ENCODE measurements at regions not wholly inside any gene's neighbourhood (a gene's known extent, or its start where the extent isn't known, plus 50 kb on each side); places are given as distances from the start of the nearest gene placed in this dataset.
"Not testable (repeated sequence)": the region's sequence is repeated elsewhere in the genome, so short reads cannot be mapped to it uniquely, and the experiment has no call there.

DNA sequence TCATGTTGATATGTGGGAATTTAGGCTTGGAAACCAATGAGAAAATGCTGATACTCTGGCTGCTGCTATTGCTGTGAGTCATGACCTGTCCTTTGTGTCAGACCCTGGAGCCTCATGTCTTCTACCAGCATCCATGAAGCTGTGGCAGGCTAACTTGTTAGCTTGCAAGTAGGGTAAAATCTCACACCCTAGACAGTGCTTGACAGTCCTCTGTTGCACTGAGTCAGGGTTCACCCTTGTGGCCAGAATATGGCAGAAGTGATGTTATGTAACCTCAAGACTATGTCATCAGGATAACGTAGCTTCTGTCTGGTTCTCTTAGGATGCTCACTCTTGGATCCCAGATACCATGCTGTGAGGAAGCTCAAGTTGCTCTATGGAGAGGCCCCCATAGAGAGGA lies 110.8 kb downstream of the LHX2 start:
- TF ChIP-seq, protein P1, sequence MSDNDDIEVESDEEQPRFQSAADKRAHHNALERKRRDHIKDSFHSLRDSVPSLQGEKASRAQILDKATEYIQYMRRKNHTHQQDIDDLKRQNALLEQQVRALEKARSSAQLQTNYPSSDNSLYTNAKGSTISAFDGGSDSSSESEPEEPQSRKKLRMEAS (IDR thresholded peaks at IDR 0.05; ENCODE audit: insufficient read depth, insufficient read length): no peak
- no peak for TF ChIP-seq MYC (IDR thresholded peaks at IDR 0.05; ENCODE audit: low read depth, low read length)
- CTCF ChIA-PET: interaction anchor here (0.7 to 3.7 kb wide), 16 partner anchors 10 to 578 kb away, joined by 3 to 16 read pairs (median 4); no protein-coding TSS in a partner anchor
- H3K4me2 ChIP-seq (ENCODE audit: insufficient read depth, low read length): no peak overlapping the region
- DNase-seq (ENCODE audit: low read depth, low spot score) (no peak), FAIRE-seq (no peak)
- no peaks in the 10 kb centered on the region for H3K4me1 ChIP-seq (ENCODE audit: control insufficient read depth, extremely low read depth, insufficient read depth, low read length)
- H3K79me2 ChIP-seq (ENCODE audit: control insufficient read depth, insufficient read depth, low read length): no peaks in the 10 kb centered on the region
- no peak overlapping the region for H2AFZ ChIP-seq (ENCODE audit: low read depth, low read length)
- H3K4me3 ChIP-seq (replicated peaks in 1 of 3; ENCODE audit: insufficient read depth in 1 of 3, low read depth in 1 of 3, low read length in 3 of 3): no peak overlapping the region
- H3K9ac ChIP-seq (replicated peaks; ENCODE audit: extremely low read depth, insufficient read depth, low read length): no peak overlapping the region
- H3K27ac ChIP-seq (ENCODE audit: insufficient read depth, low read depth, low read length): no peak overlapping the region
- dilution Hi-C loops (cut with MboI; ENCODE audit: extremely low pct_ligation_motif_present, low sequenced_read_pairs): no loop called here
- H3K27me3 ChIP-seq (ENCODE audit: control insufficient read depth in 2 of 2, insufficient read depth in 2 of 2, low read length in 2 of 2): peaks cover 2 to 4% of the 10 kb centered on the region in 2 experiments
- no peaks in the 10 kb centered on the region for H3K9me1 ChIP-seq (replicated peaks; ENCODE audit: control insufficient read depth, extremely low read depth, insufficient read depth, low read length)
- H4K20me1 ChIP-seq (replicated peaks; ENCODE audit: control insufficient read depth, extremely low read depth, insufficient read depth, low read length): no peaks in the 10 kb centered on the region
- H3K36me3 ChIP-seq (ENCODE audit: control insufficient read depth in 2 of 2, extremely low read depth in 1 of 2, insufficient read depth in 2 of 2, low read length in 2 of 2): no peaks in the 10 kb centered on the region
- no peaks in the 10 kb centered on the region for H3K9me3 ChIP-seq (replicated peaks; ENCODE audit: control insufficient read depth, insufficient read depth, low read length)
- no TSS peak for BruUV-seq (replicated peaks)
- POLR2A ChIA-PET: no interaction called here
- intact Hi-C loops (cut with micrococcal nuclease): no loop called here

DNA sequence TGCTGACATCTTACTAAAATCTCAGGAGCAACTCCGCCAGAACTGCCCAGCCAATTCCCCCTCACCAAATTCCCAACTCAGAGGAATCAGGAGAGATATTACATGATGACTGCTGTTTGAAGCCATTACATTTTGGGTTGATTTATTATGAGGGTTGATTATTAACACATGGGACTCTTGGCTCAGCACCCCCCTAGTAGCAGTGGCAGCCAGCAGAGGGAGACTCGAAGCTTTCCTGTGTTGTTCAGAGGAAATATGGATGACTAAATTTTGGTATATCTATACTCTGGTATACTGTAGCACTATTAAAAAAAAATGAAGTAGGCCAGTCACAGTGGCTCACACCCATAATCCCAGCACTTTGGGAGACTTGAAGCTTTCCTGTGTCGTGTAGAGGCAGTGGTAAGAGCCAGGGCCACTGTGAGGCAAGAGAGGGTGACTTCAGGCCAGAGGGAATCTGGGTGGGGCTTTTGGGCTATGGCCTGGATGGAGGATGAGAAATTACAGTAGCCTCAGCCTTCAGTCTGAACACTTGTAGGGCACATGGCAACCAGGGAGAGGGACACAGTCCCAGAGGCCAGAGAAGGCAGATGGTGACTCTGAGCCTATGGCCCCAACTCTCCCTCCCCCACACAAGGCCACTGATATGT lies 111.4 kb downstream of the LHX2 start:
- H3K4me1 ChIP-seq (ENCODE audit: control insufficient read depth, extremely low read depth, insufficient read depth, low read length): no peaks in the 10 kb centered on the region
- no peaks in the 10 kb centered on the region for H3K9me3 ChIP-seq (replicated peaks; ENCODE audit: control insufficient read depth, insufficient read depth, low read length)
- no peaks in the 10 kb centered on the region for H3K36me3 ChIP-seq (ENCODE audit: control insufficient read depth in 2 of 2, extremely low read depth in 1 of 2, insufficient read depth in 2 of 2, low read length in 2 of 2)
- peaks cover 2 to 4% of the 10 kb centered on the region in 2 experiments for H3K27me3 ChIP-seq (ENCODE audit: control insufficient read depth in 2 of 2, insufficient read depth in 2 of 2, low read length in 2 of 2)
- no peaks in the 10 kb centered on the region for H3K79me2 ChIP-seq (ENCODE audit: control insufficient read depth, insufficient read depth, low read length)
- no peak overlapping the region for H3K27ac ChIP-seq (ENCODE audit: insufficient read depth, low read depth, low read length)
- no peak for TF ChIP-seq MYC (IDR thresholded peaks at IDR 0.05; ENCODE audit: low read depth, low read length)
- TF ChIP-seq, protein P2, sequence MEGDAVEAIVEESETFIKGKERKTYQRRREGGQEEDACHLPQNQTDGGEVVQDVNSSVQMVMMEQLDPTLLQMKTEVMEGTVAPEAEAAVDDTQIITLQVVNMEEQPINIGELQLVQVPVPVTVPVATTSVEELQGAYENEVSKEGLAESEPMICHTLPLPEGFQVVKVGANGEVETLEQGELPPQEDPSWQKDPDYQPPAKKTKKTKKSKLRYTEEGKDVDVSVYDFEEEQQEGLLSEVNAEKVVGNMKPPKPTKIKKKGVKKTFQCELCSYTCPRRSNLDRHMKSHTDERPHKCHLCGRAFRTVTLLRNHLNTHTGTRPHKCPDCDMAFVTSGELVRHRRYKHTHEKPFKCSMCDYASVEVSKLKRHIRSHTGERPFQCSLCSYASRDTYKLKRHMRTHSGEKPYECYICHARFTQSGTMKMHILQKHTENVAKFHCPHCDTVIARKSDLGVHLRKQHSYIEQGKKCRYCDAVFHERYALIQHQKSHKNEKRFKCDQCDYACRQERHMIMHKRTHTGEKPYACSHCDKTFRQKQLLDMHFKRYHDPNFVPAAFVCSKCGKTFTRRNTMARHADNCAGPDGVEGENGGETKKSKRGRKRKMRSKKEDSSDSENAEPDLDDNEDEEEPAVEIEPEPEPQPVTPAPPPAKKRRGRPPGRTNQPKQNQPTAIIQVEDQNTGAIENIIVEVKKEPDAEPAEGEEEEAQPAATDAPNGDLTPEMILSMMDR (IDR thresholded peaks at IDR 0.05; ENCODE audit: extremely low read depth in 1 of 2, insufficient read depth in 1 of 2, low read depth in 1 of 2, low read length in 2 of 2): peak; percentile 43 to 51
- no peaks in the 10 kb centered on the region for H3K9me1 ChIP-seq (replicated peaks; ENCODE audit: control insufficient read depth, extremely low read depth, insufficient read depth, low read length)
- DNase-seq (ENCODE audit: low read depth, low spot score) (peak; percentile 20), FAIRE-seq (no peak)
- BruUV-seq (replicated peaks): no TSS peak
- dilution Hi-C loops (cut with MboI; ENCODE audit: extremely low pct_ligation_motif_present, low sequenced_read_pairs): no loop called here
- no peak overlapping the region for H3K4me3 ChIP-seq (replicated peaks in 1 of 3; ENCODE audit: insufficient read depth in 1 of 3, low read depth in 1 of 3, low read length in 3 of 3)
- ChIA-PET POLR2A (no interaction called here), CTCF (interaction anchor here (0.6 to 3.7 kb wide), 20 partner anchors 10 to 579 kb away, joined by 3 to 16 read pairs (median 4); no protein-coding TSS in a partner anchor)
- no peak overlapping the region for H3K9ac ChIP-seq (replicated peaks; ENCODE audit: extremely low read depth, insufficient read depth, low read length)
- H2AFZ ChIP-seq (ENCODE audit: low read depth, low read length): no peak overlapping the region
- intact Hi-C loops (cut with micrococcal nuclease): no loop called here
- H4K20me1 ChIP-seq (replicated peaks; ENCODE audit: control insufficient read depth, extremely low read depth, insufficient read depth, low read length): no peaks in the 10 kb centered on the region
- H3K4me2 ChIP-seq (ENCODE audit: insufficient read depth, low read length): no peak overlapping the region

DNA sequence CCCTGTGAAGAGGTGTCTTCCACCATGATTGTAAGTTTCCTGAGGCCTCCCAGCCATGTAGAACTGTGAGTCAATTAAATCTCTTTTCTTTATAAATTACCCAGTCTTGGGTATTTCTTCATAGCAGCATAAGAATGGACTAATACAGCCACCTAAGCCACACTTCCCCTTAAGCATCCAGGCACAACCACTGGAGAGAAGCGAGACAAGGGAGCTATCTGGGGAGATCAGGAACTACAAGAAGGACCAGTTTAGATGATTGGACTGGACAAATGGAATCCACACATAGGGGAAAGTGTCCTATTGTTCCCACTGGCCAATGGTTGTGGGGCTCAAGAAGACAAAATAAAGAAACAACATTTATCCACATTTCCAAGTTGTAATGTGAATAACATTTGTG lies 112.1 kb downstream of the LHX2 start:
- DNase-seq (ENCODE audit: low read depth, low spot score); H3K4me1 ChIP-seq (ENCODE audit: control insufficient read depth, extremely low read depth, insufficient read depth, low read length); H3K9me1 ChIP-seq (replicated peaks; ENCODE audit: control insufficient read depth, extremely low read depth, insufficient read depth, low read length); POLR2A ChIA-PET; BruUV-seq (replicated peaks); H3K4me2 ChIP-seq (ENCODE audit: insufficient read depth, low read length); H3K27ac ChIP-seq (ENCODE audit: insufficient read depth, low read depth, low read length); dilution Hi-C loops (cut with MboI; ENCODE audit: extremely low pct_ligation_motif_present, low sequenced_read_pairs); intact Hi-C loops (cut with micrococcal nuclease); H3K4me3 ChIP-seq (replicated peaks in 1 of 3; ENCODE audit: insufficient read depth in 1 of 3, low read depth in 1 of 3, low read length in 3 of 3); H3K36me3 ChIP-seq (ENCODE audit: control insufficient read depth in 2 of 2, extremely low read depth in 1 of 2, insufficient read depth in 2 of 2, low read length in 2 of 2); H3K79me2 ChIP-seq (ENCODE audit: control insufficient read depth, insufficient read depth, low read length); H3K27me3 ChIP-seq (ENCODE audit: control insufficient read depth in 2 of 2, insufficient read depth in 2 of 2, low read length in 2 of 2); H3K9ac ChIP-seq (replicated peaks; ENCODE audit: extremely low read depth, insufficient read depth, low read length); H4K20me1 ChIP-seq (replicated peaks; ENCODE audit: control insufficient read depth, extremely low read depth, insufficient read depth, low read length); FAIRE-seq; H2AFZ ChIP-seq (ENCODE audit: low read depth, low read length); H3K9me3 ChIP-seq (replicated peaks; ENCODE audit: control insufficient read depth, insufficient read depth, low read length): not testable (repeated sequence)
- CTCF ChIA-PET: interaction anchor here (0.8 to 3.7 kb wide), 12 partner anchors 10 to 413 kb away, joined by 3 to 16 read pairs (median 6); no protein-coding TSS in a partner anchor
